Neural progenitor cell (in vitro differentiated cells): ENCODE measurements at regions not wholly inside any gene's neighbourhood (a gene's known extent, or its start where the extent isn't known, plus 50 kb on each side); places are given as distances from the start of the nearest gene placed in this dataset.

Experiments
- CTCF ChIP-seq: fragments of 200-600 bp; sonication (generic); IDR thresholded peaks from 2 replicates; pipeline ENCODE4 v1.5.1; 2017; ENCODE audit warnings: antibody characterized with exemption, mild to moderate bottlenecking
- EZH2 ChIP-seq: fragments of 200-600 bp; sonication (generic); IDR thresholded peaks from 2 replicates; pipeline ENCODE4 v1.6.1; 2017; ENCODE audit warnings: antibody characterized with exemption, mild to moderate bottlenecking, moderate library complexity

- TF ChIP-seq CTCF (no peak), EZH2 (no peak)
These were observed 53.9 kb upstream of the TENM3 start for GRCh38 chr4:182189103-182189878.
